Bone marrow (tissue), 2 donors: ENCODE measurements at regions not wholly inside any gene's neighbourhood (a gene's known extent, or its start where the extent isn't known, plus 50 kb on each side); places are given as distances from the start of the nearest gene placed in this dataset.

Experiments used
- DNase-seq, 2 donors: peaks; one replicate each; lab custom pipeline; 2025; lab: John Stamatoyannopoulos, UW

DNA sequence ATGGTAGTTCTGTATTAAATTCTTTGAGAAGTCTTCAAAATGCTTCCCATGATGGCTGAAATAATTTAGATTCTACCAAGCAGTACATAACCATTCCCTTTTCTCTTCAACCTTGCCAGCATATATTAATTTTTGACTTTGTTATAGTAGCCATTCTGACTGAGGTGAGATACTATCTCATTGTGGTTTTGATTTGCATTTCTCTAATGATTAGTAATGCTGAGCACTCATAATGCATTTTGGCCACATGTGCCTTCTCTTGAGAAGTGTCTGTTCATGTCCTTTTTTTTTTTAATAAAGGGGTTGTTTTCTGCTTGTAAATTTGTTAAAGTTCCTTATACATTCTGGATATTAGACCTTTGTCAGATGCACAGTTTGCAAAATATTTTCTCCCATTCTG lies 173.9 kb downstream of the CALCRL start:
- no peak for DNase-seq

DNA sequence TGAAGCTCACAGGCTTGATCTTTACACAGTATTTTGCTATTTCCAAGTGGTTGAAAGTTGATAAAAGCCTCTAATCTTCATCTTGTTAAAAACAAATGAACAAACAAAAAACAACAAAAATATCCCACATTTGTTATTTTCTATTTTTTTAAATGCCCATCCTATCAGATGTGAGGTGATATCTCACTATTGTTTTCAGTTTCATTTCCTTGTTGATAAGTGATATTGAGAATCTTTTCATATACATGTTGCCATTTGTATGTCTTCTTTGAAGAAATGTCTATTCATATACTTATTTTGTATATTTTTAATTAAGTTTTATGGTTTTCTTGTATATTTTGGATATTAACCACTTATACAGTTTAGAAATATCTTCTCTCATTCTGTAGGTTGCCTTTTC lies 175.8 kb downstream of the CALCRL start:
- no peak for DNase-seq

DNA sequence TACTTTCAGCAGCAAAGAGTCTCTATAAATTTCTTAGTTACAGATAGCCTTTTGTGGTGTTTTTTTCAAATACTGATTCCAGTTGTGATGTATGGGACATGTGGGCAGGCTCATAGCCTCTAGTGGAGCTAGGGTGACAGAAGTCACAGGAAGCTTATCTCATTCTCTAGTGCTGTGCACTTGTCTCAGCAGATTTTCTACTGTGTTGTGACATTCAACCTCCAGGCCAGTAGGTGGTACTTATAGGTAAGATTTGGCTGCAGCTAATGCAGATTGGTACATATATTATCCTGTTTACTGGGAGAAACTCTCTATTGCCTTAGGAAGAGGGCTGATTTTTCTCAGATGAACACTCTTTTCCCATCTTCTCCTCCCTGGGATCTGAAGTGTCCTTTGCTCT lies 176.2 kb downstream of the CALCRL start:
- DNase-seq, result no peak

DNA sequence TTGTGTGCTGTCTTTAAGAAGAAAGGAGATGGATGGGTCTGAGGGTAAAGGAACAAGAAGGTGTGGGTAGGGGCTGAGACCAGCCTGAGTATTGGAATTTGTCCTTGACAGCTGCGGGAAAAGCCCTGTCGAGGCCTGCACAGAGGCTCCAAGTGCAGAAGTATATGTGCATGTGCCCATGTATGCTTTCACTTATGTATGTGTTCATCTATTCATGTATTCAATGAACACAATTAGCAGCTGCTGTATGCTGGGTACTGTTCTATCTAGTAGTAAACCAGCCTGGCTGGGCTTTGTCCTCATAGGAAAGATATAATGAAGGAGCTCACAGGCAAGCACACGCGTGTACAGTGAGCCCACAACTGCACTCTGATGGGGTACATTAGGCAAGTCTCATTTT lies 181.4 kb downstream of the CALCRL start:
- DNase-seq, result no peak

DNA sequence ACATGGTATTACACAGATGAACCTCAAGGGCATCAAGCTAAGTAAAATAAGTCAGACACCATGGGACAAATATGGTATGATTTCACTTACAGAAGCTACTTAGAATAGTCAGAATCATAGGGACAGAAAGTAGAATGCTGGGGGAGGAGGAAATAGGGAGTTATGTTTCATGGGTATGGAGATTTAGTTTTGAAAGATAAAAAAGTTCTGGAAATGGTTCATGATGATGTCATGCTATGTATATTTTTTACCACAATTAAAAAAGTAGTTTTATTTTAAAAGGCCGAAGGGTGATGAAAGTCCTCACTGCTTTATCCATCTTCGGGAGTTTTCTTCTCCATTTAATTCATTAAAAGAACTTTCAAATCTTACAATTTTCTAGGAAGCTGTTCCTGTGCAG lies 181.9 kb downstream of the CALCRL start:
- no peak for DNase-seq

DNA sequence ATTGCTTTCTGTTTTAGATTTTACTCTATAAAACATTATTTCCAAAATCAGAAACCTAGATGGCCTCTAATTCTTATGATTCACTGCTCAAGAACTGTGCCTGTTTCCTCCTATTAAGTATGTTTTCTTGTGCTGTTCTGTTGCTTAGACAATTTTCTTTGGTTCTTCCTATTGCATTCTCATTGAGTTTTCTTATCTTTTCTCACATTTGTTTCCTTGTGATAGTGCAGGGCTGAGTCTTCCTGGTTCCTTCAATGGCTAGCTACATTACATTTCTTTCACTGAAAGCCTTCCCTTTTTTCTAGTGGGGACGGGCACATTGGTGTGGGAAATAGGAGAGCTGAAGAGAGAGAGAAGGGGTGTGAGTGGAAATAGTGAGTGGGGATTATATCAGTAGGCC lies 183.4 kb downstream of the CALCRL start:
- no peak for DNase-seq

DNA sequence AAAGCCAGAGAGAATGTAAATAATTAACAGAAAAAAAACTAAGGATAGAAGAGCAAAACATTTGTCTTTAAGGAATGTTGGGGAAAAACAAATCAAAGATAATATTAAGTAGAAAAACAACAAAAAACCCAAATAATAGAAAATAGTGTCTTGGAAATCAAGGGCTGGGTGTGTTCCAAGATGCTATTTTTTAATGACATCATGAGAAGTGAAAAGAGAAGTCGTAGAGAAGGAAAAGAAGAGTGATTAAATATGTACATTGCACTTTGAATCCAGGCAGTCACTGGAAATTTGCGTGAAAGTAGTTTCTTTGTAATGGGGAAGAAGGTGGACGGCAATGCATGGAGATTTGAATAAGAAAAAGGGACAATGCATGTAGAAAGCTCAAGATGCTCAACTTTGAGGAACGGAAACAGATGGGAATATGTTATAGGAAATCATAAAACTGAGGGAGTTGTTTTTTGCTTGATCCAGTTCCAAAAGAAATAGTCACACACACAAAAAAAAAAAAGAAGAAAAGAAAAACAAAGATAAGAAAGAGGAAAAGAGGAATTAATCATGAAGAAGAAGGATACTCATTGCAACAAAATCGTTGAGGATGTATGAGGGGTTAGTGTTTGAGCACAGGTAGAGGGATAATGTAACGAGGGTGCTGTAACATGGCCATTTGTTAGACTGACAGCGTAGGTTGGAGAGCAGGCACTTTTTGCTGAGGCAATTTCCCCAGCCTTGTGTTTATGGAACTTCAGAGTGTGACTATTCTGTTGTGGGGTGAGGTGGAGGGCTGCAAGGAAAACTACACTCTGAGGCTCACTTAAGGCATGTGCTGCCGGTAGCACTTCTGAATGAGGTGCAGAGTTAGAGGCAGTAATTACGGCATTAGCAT lies 184.1 kb downstream of the CALCRL start:
- DNase-seq, result no peak

DNA sequence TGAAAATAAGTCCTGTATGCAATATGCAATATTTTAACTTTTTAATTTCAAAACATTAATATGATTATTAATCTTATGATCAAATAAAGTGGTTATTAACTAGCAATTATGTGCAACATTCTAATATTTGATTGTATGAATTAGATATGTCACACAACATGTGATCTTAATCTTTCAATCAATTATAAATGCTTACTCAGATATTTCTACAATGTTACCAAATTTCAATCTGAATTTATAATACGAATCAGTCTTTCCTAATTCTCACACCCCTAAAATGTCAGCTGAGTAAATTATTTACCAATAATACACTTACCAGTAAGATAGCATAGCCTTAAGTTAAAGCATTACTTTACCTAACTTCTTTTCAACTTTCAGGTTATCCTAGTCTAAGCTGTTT lies 186.3 kb downstream of the CALCRL start:
- no peak for DNase-seq

DNA sequence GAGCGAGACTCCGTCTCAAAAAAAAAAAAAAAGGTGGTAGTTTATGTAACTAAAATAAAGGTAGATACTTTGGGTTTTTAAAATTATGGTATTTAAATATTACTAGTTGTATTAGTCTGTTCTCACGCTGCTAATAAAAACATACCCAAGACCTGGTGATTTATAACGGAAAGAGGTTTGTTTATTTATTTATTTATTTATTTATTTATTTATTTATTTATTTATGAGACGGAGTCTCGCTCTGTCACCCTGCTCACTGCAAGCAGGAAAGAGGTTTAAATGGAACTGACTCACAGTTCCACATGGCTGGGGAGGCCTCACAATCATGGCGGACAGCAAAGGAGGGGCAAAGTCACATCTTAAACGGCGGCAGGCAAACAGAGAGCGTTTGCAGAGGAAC lies 196.0 kb downstream of the CALCRL start:
- no peak for DNase-seq

DNA sequence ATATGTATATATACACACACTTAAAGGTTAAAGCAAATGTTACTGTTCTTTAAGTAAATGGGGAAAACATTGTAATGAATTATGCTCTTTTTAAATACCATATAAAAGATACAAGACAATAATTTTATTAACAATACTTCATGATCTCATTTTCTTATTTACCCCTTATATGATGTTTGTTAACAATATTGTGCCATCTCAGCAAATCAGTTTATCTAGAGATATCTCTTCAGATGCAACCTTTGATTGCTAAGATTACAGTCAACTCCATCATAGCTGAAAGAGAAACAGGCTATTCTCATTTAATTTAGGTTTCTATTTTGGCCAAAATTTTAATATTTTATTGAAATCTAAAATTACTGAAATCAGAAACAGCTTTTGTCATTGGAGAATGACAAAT lies 197.9 kb downstream of the CALCRL start:
- no peak for DNase-seq

DNA sequence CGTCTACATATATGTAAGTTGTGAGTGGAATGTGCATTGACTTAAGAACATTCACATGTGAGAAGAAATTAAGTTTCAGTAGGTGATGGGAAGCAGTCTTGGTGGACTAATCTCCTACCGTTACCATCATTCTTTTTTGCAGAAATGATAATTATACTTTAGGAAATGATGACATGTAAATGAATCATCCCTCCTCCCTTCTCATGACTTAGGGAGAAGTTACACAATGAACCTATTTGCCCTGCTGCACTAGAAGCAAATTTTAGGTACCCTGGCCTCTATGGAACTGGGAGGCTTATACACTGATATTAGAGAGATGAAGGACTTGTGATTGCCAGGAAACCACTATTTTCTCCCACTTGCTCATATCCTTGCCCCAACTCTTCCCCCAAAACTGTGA lies 214.2 kb downstream of the CALCRL start:
- no peak for DNase-seq

DNA sequence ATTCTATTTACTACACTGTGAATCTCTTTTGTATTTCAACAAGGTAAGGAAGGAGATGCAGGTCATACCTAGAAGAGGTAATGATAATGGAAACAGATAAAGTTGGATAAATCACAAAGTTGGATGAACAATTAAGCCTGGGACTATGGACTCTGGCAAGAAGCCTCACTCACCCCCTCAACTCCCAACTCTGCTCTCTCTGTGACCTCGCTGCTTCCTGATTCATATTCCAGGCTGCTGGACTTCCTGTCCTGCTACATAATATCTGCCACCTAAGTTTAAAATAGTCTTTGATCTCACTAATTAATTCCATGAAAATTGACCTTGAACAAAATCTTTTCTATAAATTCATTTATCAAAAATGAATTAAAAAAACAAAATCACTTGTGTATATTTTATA lies 215.3 kb downstream of the CALCRL start:
- no peak for DNase-seq

DNA sequence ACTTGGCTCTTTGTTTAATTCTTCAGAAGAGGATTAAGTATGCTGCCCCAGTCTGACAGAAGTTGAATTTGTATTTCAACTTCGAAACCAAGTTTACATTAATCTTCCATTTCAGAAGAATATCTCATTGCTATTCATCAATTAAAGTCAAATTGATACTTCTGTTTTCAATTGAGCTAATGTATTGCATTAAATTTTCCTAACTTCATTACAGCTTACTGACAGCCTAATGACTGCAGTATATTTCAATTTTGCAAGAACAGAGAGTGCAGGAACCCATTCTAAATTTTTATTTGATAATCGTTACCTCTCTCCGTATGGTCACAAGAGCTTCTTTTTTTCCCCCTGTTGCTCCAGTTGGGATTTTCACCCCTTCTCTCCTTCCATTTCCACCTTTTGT lies 218.0 kb downstream of the CALCRL start:
- DNase-seq, result no peak

DNA sequence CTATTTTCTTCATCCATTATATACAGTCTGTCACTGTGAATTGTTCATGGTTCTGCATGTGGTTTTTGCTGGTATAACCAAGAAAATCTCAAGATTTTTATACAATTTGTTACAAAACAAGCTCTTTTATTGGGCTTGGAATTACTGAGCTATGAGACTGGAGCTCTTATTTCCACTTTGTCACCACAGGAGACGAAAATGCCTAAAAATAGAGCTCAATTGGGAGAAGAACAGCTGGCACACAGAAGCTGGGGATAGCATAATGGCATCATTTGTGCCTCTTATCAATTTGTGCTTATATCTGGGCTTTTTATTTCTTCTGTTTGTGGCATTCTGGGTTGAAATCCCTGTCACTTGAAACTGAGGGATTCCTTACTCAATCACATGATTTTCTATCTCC lies 219.1 kb downstream of the CALCRL start:
- DNase-seq, result no peak

DNA sequence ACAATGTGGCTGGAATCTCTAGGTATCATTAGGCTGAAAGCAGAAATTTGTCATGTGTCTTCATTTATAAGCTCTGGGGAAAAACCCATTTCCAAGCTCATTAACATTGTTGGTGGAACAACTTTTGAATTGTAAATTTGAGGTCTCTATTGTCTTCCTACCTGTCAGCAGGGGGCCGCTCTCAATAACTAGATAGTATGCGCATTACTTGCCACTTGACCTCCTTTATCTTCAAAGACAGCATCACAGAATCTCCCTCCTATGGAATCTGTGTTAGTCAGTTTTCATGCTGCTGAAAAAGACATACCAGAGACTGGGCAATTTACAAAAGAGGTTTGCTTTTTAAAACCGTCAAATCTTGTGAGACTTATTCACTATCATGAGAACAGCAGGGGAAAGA lies 223.1 kb downstream of the CALCRL start:
- DNase-seq, result no peak

DNA sequence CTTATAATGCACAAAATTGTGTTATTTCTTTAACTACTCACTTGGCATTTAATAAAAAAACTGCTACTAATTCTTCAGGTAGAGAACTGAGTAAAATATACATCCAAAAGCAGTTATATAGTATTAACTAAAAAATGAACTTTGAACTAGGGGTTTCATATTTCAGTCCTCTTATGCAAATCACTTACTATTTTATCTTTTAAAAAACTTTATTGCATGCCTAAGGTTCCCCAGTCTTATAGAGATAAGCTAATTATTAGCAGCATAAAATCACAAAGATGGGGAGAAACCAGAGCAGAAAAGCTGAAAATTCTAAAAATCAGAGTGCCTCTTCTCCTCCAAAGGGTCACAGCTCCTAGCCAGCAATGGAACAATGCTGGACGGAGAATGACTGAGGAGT lies 228.0 kb downstream of the CALCRL start:
- no peak for DNase-seq

DNA sequence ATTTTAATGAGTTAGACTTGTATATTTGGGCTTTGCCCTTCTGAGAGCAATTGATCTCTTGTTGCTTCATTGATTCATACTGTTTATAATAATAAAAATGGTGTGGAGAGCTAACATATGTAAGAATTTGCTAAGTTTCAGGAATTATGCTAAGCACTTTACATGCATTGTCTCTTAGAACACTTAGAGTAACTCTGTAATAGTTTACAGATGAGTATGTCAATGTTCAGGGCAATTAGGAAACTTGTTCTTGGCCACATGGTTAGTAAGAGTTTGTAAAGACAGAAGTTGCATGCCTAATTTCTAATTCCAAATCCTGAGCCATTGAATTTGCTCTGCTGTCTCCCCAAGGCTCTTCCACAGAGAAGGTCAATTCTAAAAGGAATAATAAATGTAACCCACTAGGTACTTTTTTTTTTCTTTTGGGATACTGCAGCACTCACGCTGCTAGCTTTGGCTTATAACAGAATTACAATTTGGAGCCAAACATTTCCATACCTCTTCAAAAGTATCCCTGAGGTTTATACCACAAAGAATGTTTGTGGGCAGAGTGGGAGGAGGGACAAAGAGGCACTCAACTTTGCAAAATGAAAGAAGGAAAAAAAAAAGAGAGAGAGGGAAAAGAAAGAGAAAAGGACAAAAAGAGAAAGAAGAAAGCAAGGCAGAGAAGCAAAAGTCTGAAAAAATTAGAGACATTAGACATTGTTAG lies 232.4 kb downstream of the CALCRL start:
- DNase-seq, result no peak

DNA sequence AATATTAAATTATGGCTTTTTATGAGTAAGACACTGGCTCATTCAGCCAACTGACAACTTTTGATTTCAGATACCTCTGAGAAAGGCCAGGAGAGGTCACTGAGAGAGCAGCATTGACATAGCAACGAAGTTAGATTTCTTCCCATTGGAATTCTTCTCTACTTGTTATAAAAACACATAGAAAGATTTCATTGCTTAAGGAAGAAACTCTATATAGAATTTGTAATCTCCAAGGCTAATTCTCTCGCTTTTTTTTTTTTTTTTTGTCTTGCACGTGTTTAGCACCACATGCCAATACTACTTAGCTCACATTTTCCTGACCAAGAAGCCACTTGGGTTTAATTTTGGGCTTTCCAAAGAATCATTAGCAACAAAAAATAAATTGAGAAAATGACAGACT lies 233.7 kb downstream of the CALCRL start:
- DNase-seq, result no peak

DNA sequence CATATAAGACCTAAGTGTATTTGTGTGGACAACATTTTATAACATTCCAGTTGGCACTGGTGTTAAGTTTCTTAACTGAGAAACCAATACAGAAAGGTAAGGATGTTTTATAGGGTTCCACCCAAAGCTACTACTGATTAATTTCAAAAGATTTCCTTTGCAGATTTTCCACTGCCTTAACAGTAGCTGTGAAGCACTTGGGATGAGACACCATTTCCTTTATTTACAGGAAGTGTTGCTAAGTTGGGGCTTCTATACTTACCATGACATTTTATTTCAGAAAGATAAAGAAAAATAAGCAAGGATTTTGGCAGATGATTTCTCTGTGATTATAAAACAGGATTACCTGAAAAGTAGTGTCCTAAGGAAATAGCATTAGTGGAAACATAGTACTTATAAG lies 234.3 kb downstream of the CALCRL start:
- DNase-seq, result no peak

DNA sequence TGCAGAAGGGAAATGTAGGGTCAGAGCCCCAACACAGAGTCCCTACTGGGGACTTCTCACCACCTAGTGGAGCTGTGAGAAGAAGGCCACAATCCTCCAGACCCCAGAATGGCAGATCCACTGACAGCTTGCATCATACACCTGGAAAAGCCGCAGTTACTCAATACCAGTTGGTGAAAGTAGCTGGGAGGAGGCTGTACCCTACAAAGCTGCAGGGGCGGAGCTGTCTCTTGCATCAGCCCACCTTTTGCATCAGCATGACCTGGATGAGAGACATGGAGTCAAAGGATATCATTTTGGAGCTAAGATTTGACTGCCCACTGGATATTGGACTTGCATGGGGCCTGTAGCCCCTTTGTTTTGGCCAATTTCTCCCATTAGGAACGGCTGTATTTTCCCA lies 237.3 kb downstream of the CALCRL start:
- DNase-seq, result no peak

DNA sequence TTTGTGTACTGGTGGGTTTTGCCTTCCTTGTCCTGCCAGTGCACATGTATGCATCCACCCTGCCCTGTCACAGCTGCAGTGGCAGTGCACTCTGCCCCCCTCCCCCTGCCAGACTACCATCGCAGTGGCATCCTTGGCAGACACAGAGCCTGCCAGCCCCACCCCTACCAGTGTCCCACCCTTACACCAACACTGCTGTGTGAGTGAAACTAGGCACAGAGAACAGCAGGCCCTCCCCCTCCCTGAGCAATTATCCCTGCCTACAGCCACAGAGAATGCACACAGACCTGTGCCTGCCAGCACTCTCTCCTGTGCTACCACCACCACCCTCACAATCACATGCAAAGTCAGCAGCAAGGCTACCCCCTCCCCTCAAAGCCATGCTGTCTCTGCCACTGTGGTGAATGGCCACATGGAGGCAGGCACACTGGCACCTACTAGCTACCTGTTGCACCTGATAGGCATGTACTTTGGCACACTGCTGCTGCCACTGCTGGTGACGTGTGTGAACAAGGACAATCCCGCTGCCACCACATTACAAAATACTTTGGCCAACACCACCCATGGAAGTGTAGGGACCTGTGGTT lies 239.8 kb downstream of the CALCRL start:
- DNase-seq, result no peak

DNA sequence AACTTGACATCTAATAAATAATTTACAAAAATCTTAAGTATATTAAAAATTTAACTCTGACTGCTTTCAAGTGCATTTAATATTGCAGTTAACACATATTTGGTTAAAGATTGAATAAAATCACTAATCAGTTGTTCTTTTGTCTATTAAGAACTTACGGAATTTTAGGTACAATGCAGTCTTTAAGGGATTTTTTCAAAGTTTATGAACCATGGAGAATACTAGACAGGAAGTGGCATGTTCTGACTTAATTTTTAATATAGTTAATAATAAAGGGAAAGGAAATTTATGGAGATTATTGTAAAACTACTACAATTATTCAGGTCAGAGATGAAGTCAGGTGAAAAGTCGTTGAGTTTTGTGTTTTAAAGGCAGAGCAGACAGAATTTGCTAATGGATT lies 240.9 kb downstream of the CALCRL start:
- DNase-seq, result no peak

DNA sequence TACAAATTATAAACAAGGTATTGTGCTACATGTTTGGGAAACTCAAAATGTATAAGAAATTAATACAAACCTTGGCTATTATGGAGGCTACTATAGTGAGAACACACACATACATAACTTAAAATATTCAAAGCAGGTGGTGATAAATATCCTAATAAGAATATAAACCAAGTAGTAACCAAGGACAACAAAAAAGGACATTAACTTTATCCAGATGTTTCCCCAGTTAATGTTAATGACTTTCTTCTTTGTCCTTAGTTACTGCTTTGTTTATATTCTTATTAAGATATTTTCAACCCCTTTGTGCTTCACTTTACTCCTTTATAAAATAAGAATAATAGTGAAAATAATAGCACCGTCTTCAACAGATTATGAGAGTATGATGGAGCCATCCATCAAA lies 241.6 kb downstream of the CALCRL start:
- no peak for DNase-seq
